GM12872 (cell line): ENCODE measurements at regions not wholly inside any gene's neighbourhood (a gene's known extent, or its start where the extent isn't known, plus 50 kb on each side); places are given as distances from the start of the nearest gene placed in this dataset.

ENCODE experiments used
- TF ChIP-seq, protein P1 (sequence below): IDR thresholded peaks from 3 replicates; pipeline ENCODE4 v1.5.1; 2011; ENCODE audit warnings: low read depth, mild to moderate bottlenecking, low read length, moderate library complexity; ENCODE audit not compliant: insufficient read depth

GRCh38 chr2:20543469-20544152, 96.7 kb downstream of the RHOB start:
- TF ChIP-seq, protein P1, sequence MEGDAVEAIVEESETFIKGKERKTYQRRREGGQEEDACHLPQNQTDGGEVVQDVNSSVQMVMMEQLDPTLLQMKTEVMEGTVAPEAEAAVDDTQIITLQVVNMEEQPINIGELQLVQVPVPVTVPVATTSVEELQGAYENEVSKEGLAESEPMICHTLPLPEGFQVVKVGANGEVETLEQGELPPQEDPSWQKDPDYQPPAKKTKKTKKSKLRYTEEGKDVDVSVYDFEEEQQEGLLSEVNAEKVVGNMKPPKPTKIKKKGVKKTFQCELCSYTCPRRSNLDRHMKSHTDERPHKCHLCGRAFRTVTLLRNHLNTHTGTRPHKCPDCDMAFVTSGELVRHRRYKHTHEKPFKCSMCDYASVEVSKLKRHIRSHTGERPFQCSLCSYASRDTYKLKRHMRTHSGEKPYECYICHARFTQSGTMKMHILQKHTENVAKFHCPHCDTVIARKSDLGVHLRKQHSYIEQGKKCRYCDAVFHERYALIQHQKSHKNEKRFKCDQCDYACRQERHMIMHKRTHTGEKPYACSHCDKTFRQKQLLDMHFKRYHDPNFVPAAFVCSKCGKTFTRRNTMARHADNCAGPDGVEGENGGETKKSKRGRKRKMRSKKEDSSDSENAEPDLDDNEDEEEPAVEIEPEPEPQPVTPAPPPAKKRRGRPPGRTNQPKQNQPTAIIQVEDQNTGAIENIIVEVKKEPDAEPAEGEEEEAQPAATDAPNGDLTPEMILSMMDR = no peak

DNA sequence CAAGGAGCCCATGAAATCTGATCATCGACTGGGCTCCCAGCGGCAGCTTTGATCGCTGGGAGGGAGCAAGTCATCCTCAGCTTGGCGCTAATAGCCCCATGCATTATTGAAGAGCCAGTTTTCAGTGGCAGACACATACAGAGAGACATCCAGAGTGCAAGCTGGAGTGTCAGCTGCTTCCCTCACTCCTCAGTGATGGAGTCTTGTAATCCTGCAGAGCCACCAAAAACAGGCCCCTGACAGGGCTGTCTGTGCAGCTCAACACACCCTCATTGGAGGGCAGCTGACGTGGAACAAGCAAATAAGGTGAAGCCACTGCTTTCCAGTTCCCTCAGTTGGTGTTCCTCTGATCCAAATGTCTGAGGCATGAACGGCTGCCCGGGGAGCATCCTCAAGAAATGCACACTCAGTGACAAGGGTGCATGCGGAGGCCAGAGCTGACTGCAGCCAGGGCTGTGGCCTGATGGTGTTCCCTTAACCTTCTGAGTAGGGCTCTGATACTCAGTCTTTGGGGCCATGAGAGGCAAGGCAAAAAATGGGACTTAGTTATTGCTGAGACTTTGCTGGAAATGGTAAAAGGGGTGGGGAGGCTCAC, 97.4 kb downstream of the RHOB start:
- TF ChIP-seq, protein P1 = no peak

DNA sequence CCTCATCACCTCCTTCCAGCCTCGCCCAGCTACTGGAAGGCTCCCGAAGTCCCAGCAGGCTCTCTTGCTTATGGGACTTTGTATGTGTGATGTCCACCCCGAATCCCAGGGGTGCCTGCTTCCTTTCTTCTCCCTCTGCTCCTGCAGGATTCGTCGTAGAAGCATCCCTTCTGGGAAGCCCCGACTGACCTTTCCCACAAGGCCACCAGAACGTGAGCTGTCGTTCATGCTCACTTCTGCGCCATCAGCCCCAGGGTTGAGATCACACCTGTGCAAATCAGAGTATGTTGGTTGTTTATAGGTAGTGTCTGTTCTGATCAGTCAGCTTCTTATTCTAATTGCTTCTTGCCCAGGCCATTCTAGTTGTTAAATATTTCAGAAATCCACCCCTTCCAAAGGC, 101.8 kb downstream of the HS1BP3 start:
- TF ChIP-seq, protein P1 = no peak

GRCh38 chr2:20549691-20550348, 101.1 kb downstream of the HS1BP3 start:
- TF ChIP-seq, protein P1 = no peak

GRCh38 chr2:20551260-20551944, 99.5 kb downstream of the HS1BP3 start:
- TF ChIP-seq, protein P1 = no peak

DNA sequence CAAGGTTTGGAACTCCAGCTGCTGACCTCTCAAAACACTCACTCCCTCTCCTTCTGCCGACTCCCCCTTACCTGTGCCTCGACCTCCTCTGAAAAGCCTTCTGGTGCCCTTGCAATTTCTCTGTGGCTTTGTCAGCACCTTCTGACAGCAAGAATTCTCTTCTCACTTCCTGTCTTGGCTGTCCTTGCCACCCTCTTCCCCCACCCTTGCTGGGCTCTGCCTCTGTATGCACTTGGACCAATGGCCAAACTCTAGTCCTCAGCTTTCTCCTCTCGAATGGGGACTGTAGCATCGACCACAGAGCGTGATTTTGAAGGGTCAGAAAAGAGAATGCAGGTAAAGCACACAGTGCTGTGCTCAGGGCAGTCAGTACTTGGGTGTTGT, 99.0 kb downstream of the HS1BP3 start:
- TF ChIP-seq, protein P1 = no peak

- TF ChIP-seq, protein P1 = no peak
Observed at GRCh38 chr2:20552847-20553246, 98.1 kb downstream of the HS1BP3 start.
